ENCODE measurements at regions not wholly inside any gene's neighbourhood (a gene's known extent, or its start where the extent isn't known, plus 50 kb on each side); places are given as distances from the start of the nearest gene placed in this dataset.

GRCh38 chr5:155529362-155529761, 515.8 kb downstream of the KIF4B start:
- dilution Hi-C loops (cut with HindIII; ENCODE audit: low sequenced_read_pairs, unreplicated experiment) (no loop called here), intact Hi-C loops (cut with micrococcal nuclease) (no loop called here), in situ Hi-C loops (cut with MboI; ENCODE audit: low sequenced_read_pairs) (no loop called here)
- Histone ChIP-seq H3K4me1 (ENCODE audit: control insufficient read depth, insufficient read depth, low read length) (no peaks in the 10 kb centered on the region), H3K9me3 (ENCODE audit: control insufficient read depth, insufficient read depth, low read length) (peaks cover 6% of the 10 kb centered on the region), H2AK9ac (replicated peaks; ENCODE audit: low read depth, low read length, poor library complexity) (no peak overlapping the region), H2BK5ac (ENCODE audit: low read depth, low read length, poor library complexity, severe bottlenecking) (no peak overlapping the region), H3K56ac (ENCODE audit: extremely low read depth, insufficient read depth, low read length) (no peak overlapping the region), H2AK5ac (ENCODE audit: low read depth, low read length) (no peak overlapping the region), H4K8ac (ENCODE audit: low read depth in 2 of 2, low read length in 2 of 2) (no peak overlapping the region), H3K9ac (ENCODE audit: low read depth, low read length) (no peak overlapping the region), H2AFZ (replicated peaks; ENCODE audit: low read length, poor library complexity) (no peak overlapping the region), H3K9me1 (ENCODE audit: insufficient read depth, low read length) (no peaks in the 10 kb centered on the region), H3K36me3 (ENCODE audit: control insufficient read depth, insufficient read depth, low read length) (no peaks in the 10 kb centered on the region), H3K27ac (ENCODE audit: insufficient read depth, low read length) (no peak overlapping the region), H4K91ac (ENCODE audit: insufficient read depth, low read depth, low read length) (no peak overlapping the region), H3K4me2 (ENCODE audit: low read depth, low read length) (no peak overlapping the region), H3K4ac (ENCODE audit: low read depth, low read length) (no peak overlapping the region), H3K23ac (ENCODE audit: low read depth, low read length) (no peak overlapping the region), H3K4me3 (ENCODE audit: insufficient read depth, low read depth, low read length) (no peak overlapping the region), H3K18ac (ENCODE audit: low read depth, low read length) (no peak overlapping the region), H4K5ac (ENCODE audit: low read depth, low read length) (no peak overlapping the region), H2BK120ac (ENCODE audit: low read depth, low read length) (no peak overlapping the region), H3K14ac (replicated peaks; ENCODE audit: low read depth, low read length) (no peak overlapping the region), H4K20me1 (ENCODE audit: insufficient read depth, low read length) (no peaks in the 10 kb centered on the region), H3K79me1 (ENCODE audit: low read depth in 1 of 2, low read length in 2 of 2) (no peaks in the 10 kb centered on the region), H2BK15ac (ENCODE audit: low read depth, low read length) (no peak overlapping the region), H2BK20ac (ENCODE audit: low read depth, low read length) (no peak overlapping the region), H3K27me3 (ENCODE audit: control insufficient read depth, insufficient read depth, low read length) (no peaks in the 10 kb centered on the region)
- CTCF ChIA-PET = no interaction called here
- POLR2A ChIA-PET (ENCODE audit: unreplicated experiment) = no interaction called here
- TF ChIP-seq CHD1 (IDR thresholded peaks at IDR 0.05; ENCODE audit: low read depth, low read length) (no peak), ELK1 (IDR thresholded peaks at IDR 0.05; ENCODE audit: borderline replicate concordance, low read depth, low read length) (no peak), FOS (IDR thresholded peaks at IDR 0.05; ENCODE audit: low read depth, low read length) (no peak), NFE2L2 (IDR thresholded peaks at IDR 0.05; ENCODE audit: low read depth, low read length) (no peak), RAD21 (IDR thresholded peaks at IDR 0.05; ENCODE audit: low read length) (no peak), MXI1 (IDR thresholded peaks at IDR 0.05; ENCODE audit: borderline replicate concordance, low read depth, low read length) (no peak), USF2 (IDR thresholded peaks at IDR 0.05; ENCODE audit: low read depth, low read length) (no peak)
- BruUV-seq (replicated peaks) = no TSS peak
- DNase-seq (no peak), ATAC-seq (ENCODE audit: low read depth) (no peak)
- no CpG with 5 or more reads among the region's 2 CpGs for WGBS, 2 experiments (ENCODE audit: extremely low coverage in 2 of 2, insufficient read length in 1 of 2)
